Duodenal mucosa (tissue), 2 donors: ENCODE measurements at regions not wholly inside any gene's neighbourhood (a gene's known extent, or its start where the extent isn't known, plus 50 kb on each side); places are given as distances from the start of the nearest gene placed in this dataset.
"Not testable (repeated sequence)": the region's sequence is repeated elsewhere in the genome, so short reads cannot be mapped to it uniquely, and the experiment has no call there.

Experiments used
- H3K27ac ChIP-seq: one replicate; pipeline ENCODE4 v1.7.0; 2013; ENCODE audit warnings: low read depth, low read length
- H3K27me3 ChIP-seq, 2 donors: one replicate each; pipeline ENCODE4 v1.7.0; 2013; ENCODE audit warnings: low read length in 2 of 2, control low read depth in 1 of 2; ENCODE audit not compliant: insufficient read depth in 2 of 2, control insufficient read depth in 1 of 2
- H3K36me3 ChIP-seq, 2 donors: one replicate each; pipeline ENCODE4 v1.7.0; 2013; ENCODE audit warnings: low read length in 2 of 2, control low read depth in 1 of 2; ENCODE audit not compliant: insufficient read depth in 2 of 2, control insufficient read depth in 1 of 2
- H3K4me1 ChIP-seq, 2 donors: one replicate each; pipeline ENCODE4 v1.7.0; 2013; ENCODE audit warnings: low read length in 2 of 2, control low read depth in 1 of 2; ENCODE audit not compliant: insufficient read depth in 2 of 2, control insufficient read depth in 1 of 2
- H3K4me3 ChIP-seq, 2 donors: one replicate each; pipeline ENCODE4 v1.7.0; 2013; ENCODE audit warnings: low read length in 2 of 2, low read depth in 1 of 2
- H3K9ac ChIP-seq, 2 donors: one replicate each; pipeline ENCODE4 v1.7.0; 2013; ENCODE audit warnings: low read length in 2 of 2, low read depth in 1 of 2
- H3K9me3 ChIP-seq, 2 donors: one replicate each; pipeline ENCODE4 v1.7.0; 2013; ENCODE audit warnings: low read length in 2 of 2, control low read depth in 1 of 2; ENCODE audit not compliant: control insufficient read depth in 1 of 2

DNA sequence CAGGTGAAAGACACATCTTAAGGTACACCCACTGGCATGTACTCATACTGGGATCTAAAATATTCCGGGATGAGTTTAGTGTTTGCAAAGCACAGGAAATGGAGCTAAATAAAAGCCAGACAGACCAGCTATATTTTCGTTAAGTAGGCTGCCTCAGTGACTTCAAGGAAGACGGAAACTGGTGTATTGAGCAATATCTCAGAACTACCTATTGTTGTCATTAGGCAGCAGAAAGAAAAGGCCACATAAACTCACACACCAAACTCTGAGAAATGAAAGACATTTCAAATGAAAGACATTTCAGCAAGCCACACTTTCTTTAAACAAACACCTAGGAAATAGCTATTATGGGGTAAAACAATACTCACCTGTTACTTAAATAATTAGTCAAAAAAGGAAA lies 761.7 kb upstream of the SEMA6D start:
- H3K27me3 ChIP-seq = no peaks in the 10 kb centered on the region
- no peak overlapping the region for H3K4me3 ChIP-seq
- H3K9ac ChIP-seq = no peak overlapping the region
- H3K27ac ChIP-seq = no peak overlapping the region
- peaks cover 0 to 5% of the 10 kb centered on the region in 2 donors for H3K9me3 ChIP-seq
- H3K4me1 ChIP-seq = no peaks in the 10 kb centered on the region
- no peaks in the 10 kb centered on the region for H3K36me3 ChIP-seq

- Histone ChIP-seq H3K4me1 (no peaks in the 10 kb centered on the region), H3K27ac (no peak overlapping the region), H3K9ac (no peak overlapping the region), H3K36me3 (no peaks in the 10 kb centered on the region), H3K4me3 (no peak overlapping the region), H3K27me3 (no peaks in the 10 kb centered on the region), H3K9me3 (peaks cover 0 to 2% of the 10 kb centered on the region in 2 donors)
Observed at GRCh38 chr15:46956456-46956855, 760.8 kb upstream of the SEMA6D start.

DNA sequence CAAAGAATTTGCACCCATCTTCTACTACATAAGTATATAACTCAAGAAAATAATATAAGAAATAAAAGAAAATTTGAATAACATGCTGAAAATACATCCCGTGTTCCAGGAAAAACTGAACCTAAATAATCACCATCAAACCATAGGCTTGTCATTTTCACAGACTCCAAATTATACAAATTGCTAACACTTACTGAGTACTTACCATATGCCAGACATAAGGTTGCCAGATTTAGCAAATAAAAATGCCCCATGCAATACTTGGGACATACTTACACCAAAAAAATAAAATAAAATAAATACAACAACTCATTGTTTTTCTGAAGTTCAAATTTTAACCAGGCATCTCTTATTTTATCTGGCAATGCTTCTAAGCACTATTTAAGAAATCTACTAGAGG lies 760.4 kb upstream of the SEMA6D start:
- Histone ChIP-seq H3K9ac (no peak overlapping the region), H3K27ac (no peak overlapping the region), H3K4me1 (no peaks in the 10 kb centered on the region), H3K27me3 (no peaks in the 10 kb centered on the region), H3K36me3 (no peaks in the 10 kb centered on the region), H3K4me3 (no peak overlapping the region), H3K9me3 (no peaks in the 10 kb centered on the region)

GRCh38 chr15:46960581-46960980 lies 756.7 kb upstream of the SEMA6D start:
- no peak overlapping the region for H3K27ac ChIP-seq
- H3K4me3 ChIP-seq = no peak overlapping the region
- no peaks in the 10 kb centered on the region for H3K9me3 ChIP-seq
- no peak overlapping the region for H3K9ac ChIP-seq
- no peaks in the 10 kb centered on the region for H3K36me3 ChIP-seq
- H3K4me1 ChIP-seq = no peaks in the 10 kb centered on the region
- H3K27me3 ChIP-seq = no peaks in the 10 kb centered on the region

DNA sequence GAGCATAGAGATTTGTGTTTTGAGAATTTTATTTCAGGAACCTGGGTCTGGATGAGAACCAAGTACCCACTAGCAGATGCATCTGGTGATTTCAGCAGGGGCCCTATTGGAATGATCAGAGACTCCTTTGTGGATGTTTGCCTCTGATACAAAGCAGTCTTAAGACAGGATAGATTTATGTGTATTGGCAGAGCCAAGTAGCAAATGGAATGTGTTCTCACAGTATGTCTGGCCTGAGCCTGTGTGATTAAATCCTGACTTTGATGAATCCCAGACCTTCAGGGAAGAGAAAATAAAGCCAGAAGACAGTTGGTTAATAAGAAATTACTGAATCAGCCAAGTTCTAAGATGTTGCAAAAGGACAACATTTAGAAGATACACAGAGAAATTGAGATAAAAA lies 755.5 kb upstream of the SEMA6D start:
- no peak overlapping the region for H3K4me3 ChIP-seq
- H3K9me3 ChIP-seq = no peaks in the 10 kb centered on the region
- no peak overlapping the region for H3K9ac ChIP-seq
- no peaks in the 10 kb centered on the region for H3K4me1 ChIP-seq
- H3K27ac ChIP-seq = no peak overlapping the region
- no peaks in the 10 kb centered on the region for H3K27me3 ChIP-seq
- H3K36me3 ChIP-seq = no peaks in the 10 kb centered on the region

- H3K27ac ChIP-seq, H3K27me3 ChIP-seq, H3K4me3 ChIP-seq, H3K36me3 ChIP-seq, H3K4me1 ChIP-seq, H3K9ac ChIP-seq: not testable (repeated sequence)
- peaks cover 10 to 13% of the 10 kb centered on the region in 2 donors for H3K9me3 ChIP-seq
Observed at GRCh38 chr15:46988055-46988454, 729.2 kb upstream of the SEMA6D start.

- no peak overlapping the region for H3K9ac ChIP-seq
- no peaks in the 10 kb centered on the region for H3K4me1 ChIP-seq
- no peak overlapping the region for H3K4me3 ChIP-seq
- no peaks in the 10 kb centered on the region for H3K27me3 ChIP-seq
- H3K9me3 ChIP-seq = peaks cover 4 to 16% of the 10 kb centered on the region in 2 donors
- H3K36me3 ChIP-seq = no peaks in the 10 kb centered on the region
- no peak overlapping the region for H3K27ac ChIP-seq
Observed at GRCh38 chr15:46996359-46996758, 720.9 kb upstream of the SEMA6D start.

GRCh38 chr15:46997501-46997900 lies 719.8 kb upstream of the SEMA6D start:
- Histone ChIP-seq H3K4me1 (no peaks in the 10 kb centered on the region), H3K36me3 (no peaks in the 10 kb centered on the region), H3K9ac (no peak overlapping the region), H3K4me3 (no peak overlapping the region), H3K9me3 (peaks cover 4 to 16% of the 10 kb centered on the region in 2 donors), H3K27me3 (no peaks in the 10 kb centered on the region), H3K27ac (no peak overlapping the region)

GRCh38 chr15:47003568-47003967 lies 713.7 kb upstream of the SEMA6D start:
- H3K4me1 ChIP-seq = no peaks in the 10 kb centered on the region
- peaks cover 2 to 13% of the 10 kb centered on the region in 2 donors for H3K9me3 ChIP-seq
- no peak overlapping the region for H3K27ac ChIP-seq
- H3K4me3 ChIP-seq = no peak overlapping the region
- no peak overlapping the region for H3K9ac ChIP-seq
- no peaks in the 10 kb centered on the region for H3K27me3 ChIP-seq
- H3K36me3 ChIP-seq = no peaks in the 10 kb centered on the region

- H3K27ac ChIP-seq = no peak overlapping the region
- no peaks in the 10 kb centered on the region for H3K36me3 ChIP-seq
- H3K4me3 ChIP-seq = no peak overlapping the region
- H3K9ac ChIP-seq = no peak overlapping the region
- no peaks in the 10 kb centered on the region for H3K27me3 ChIP-seq
- H3K4me1 ChIP-seq = no peaks in the 10 kb centered on the region
- peaks cover 6 to 12% of the 10 kb centered on the region in 2 donors for H3K9me3 ChIP-seq
Observed at GRCh38 chr15:47013446-47013845, 703.9 kb upstream of the SEMA6D start.

DNA sequence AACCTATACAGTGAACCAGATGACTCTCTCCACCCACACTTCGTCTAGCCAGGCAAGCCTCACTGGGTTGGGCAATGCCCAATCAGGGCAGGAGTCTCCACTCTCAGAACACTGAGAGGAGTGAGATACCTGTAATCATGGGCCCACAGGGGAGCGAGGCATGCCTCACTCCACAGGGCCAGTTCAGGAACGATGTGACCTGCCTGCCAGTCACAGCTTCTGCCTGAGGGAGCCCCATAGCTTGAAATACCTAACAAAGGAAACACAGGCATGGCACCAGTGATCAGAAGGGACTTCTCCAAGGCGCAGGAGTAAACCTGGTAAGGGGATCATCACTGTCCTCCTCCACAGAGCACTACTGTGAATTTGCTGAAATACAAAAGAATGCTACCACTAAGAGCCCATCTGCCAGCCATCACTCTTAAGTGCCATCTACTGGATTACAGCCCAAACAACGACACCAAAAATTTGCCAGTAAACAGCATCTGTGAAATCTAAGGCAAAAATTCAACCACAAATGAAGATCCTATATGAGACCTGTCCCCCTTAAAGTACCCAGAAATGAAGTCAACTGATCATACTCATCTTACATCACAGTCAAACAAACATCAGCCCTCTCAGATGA lies 689.9 kb upstream of the SEMA6D start:
- no peaks in the 10 kb centered on the region for H3K36me3 ChIP-seq
- H3K9me3 ChIP-seq = peaks cover 0 to 6% of the 10 kb centered on the region in 2 donors
- no peaks in the 10 kb centered on the region for H3K4me1 ChIP-seq
- H3K27me3 ChIP-seq = no peaks in the 10 kb centered on the region
- H3K9ac ChIP-seq = no peak overlapping the region
- H3K4me3 ChIP-seq = no peak overlapping the region
- H3K27ac ChIP-seq = no peak overlapping the region
